ENCODE measurements at regions not wholly inside any gene's neighbourhood (a gene's known extent, or its start where the extent isn't known, plus 50 kb on each side); places are given as distances from the start of the nearest gene placed in this dataset.

DNA sequence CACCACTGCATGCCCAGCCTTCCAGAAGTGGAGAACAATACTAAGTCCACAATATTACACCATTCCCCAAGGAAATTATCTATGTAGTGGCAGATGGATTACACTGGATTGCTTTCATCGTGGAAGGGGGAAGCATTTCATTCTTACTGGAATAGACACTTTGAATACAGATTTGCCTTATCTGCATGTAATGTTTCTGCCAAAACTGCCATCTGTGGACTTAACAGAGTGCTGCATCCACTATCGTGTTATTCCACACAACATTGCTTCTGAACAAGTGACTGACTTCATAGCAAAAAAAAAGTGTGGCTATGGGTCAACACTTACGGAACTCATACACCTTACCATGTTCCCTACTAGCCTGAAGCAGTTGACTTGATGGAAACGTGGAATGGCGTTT lies 536.9 kb downstream of the BRINP1 start:
- Histone ChIP-seq H3K27me3 (replicated peaks in 1 of 2; ENCODE audit: control insufficient read depth in 2 of 2, insufficient read depth in 2 of 2, low read length in 1 of 2) (no peaks in the 10 kb centered on the region), H3K36me3 (ENCODE audit: control insufficient read depth in 2 of 2, insufficient read depth in 2 of 2, low read length in 1 of 2) (no peaks in the 10 kb centered on the region), H3K9ac (ENCODE audit: control insufficient read depth, insufficient read depth, low read length) (no peak overlapping the region), H3K4me1 (ENCODE audit: control insufficient read depth, insufficient read depth, low read length) (no peaks in the 10 kb centered on the region), H4K20me1 (ENCODE audit: control insufficient read depth, insufficient read depth) (no peaks in the 10 kb centered on the region), H3K9me3 (replicated peaks; ENCODE audit: control insufficient read depth, insufficient read depth, low read length) (no peaks in the 10 kb centered on the region), H3K4me3 (no peak overlapping the region), H3K27ac (ENCODE audit: control insufficient read depth, insufficient read depth) (no peak overlapping the region), H3K4me2 (ENCODE audit: control insufficient read depth, insufficient read depth) (no peak overlapping the region), H2AFZ (ENCODE audit: control insufficient read depth, low read depth, low read length) (no peak overlapping the region), H3K79me2 (ENCODE audit: control insufficient read depth, insufficient read depth, low read length) (no peaks in the 10 kb centered on the region)
- no TSS peak for BruUV-seq (replicated peaks)
- no peak for TF ChIP-seq BRCA1 (IDR thresholded peaks at IDR 0.05; ENCODE audit: low read depth, low read length)
- no peak for TF ChIP-seq IKZF1 (conservative IDR thresholded peaks at IDR 0.05)
- TF ChIP-seq RAD21 (IDR thresholded peaks at IDR 0.05; ENCODE audit: insufficient read depth, low read depth, low read length) = no peak
- no peak for TF ChIP-seq ZBED1 (IDR thresholded peaks at IDR 0.05; ENCODE audit: borderline replicate concordance)
- no peak for TF ChIP-seq ZNF24 (IDR thresholded peaks at IDR 0.05)
- TF ChIP-seq, protein P1, sequence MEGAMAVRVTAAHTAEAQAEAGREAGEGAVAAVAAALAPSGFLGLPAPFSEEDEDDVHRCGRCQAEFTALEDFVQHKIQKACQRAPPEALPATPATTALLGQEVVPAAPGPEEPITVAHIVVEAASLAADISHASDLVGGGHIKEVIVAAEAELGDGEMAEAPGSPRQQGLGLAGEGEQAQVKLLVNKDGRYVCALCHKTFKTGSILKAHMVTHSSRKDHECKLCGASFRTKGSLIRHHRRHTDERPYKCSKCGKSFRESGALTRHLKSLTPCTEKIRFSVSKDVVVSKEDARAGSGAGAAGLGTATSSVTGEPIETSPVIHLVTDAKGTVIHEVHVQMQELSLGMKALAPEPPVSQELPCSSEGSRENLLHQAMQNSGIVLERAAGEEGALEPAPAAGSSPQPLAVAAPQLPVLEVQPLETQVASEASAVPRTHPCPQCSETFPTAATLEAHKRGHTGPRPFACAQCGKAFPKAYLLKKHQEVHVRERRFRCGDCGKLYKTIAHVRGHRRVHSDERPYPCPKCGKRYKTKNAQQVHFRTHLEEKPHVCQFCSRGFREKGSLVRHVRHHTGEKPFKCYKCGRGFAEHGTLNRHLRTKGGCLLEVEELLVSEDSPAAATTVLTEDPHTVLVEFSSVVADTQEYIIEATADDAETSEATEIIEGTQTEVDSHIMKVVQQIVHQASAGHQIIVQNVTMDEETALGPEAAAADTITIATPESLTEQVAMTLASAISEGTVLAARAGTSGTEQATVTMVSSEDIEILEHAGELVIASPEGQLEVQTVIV (IDR thresholded peaks at IDR 0.05; ENCODE audit: borderline replicate concordance, partially characterized antibody) = no peak
- in situ Hi-C loops (cut with MboI) = no loop called here
- FAIRE-seq (no peak), DNase-seq (ENCODE audit: low read depth, low spot score) (no peak), ATAC-seq (no peak)
- RAD21 ChIA-PET (ENCODE audit: unreplicated experiment) = no interaction called here
- intact Hi-C loops (cut with micrococcal nuclease; ENCODE audit: unreplicated experiment) = no loop called here
- POLR2A ChIA-PET = no interaction called here
- 10% methylated on average over 4 of the region's 5 CpGs for WGBS (ENCODE audit: insufficient coverage, insufficient replicate concordance, low lambda C conversion rate, missing lambda C conversion rate)
- CTCF ChIA-PET = no interaction called here
- SMC1A ChIA-PET (ENCODE audit: uncharacterized antibody, unreplicated experiment) = no interaction called here

DNA sequence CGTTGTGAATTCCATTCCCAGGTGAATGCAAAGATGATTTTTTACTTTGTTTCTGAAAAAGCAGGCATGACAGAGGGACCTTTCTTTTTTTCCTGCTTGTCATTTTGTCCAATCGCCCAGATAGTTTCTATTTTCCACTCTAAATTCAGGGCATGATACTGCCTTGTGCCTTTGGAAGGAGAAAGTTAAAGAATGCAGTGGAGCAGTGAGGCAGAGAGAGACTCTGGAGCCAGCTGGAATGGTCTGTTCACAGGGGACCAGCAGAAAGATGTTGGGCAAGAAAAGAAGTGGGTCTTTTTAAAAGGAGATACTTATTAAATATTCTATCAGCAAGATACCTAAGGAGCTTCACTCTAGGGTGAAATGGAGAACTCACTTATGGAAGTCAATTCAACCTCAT lies 532.3 kb downstream of the BRINP1 start:
- Histone ChIP-seq H3K36me3 (ENCODE audit: control insufficient read depth in 2 of 2, insufficient read depth in 2 of 2, low read length in 1 of 2) (no peaks in the 10 kb centered on the region), H3K27ac (ENCODE audit: control insufficient read depth, insufficient read depth) (no peak overlapping the region), H3K9ac (ENCODE audit: control insufficient read depth, insufficient read depth, low read length) (no peak overlapping the region), H3K27me3 (replicated peaks in 1 of 2; ENCODE audit: control insufficient read depth in 2 of 2, insufficient read depth in 2 of 2, low read length in 1 of 2) (no peaks in the 10 kb centered on the region), H3K9me3 (replicated peaks; ENCODE audit: control insufficient read depth, insufficient read depth, low read length) (no peaks in the 10 kb centered on the region), H3K79me2 (ENCODE audit: control insufficient read depth, insufficient read depth, low read length) (no peaks in the 10 kb centered on the region), H3K4me3 (no peak overlapping the region), H3K4me1 (ENCODE audit: control insufficient read depth, insufficient read depth, low read length) (no peaks in the 10 kb centered on the region), H4K20me1 (ENCODE audit: control insufficient read depth, insufficient read depth) (no peaks in the 10 kb centered on the region), H3K4me2 (ENCODE audit: control insufficient read depth, insufficient read depth) (no peak overlapping the region), H2AFZ (ENCODE audit: control insufficient read depth, low read depth, low read length) (no peak overlapping the region)
- no peak for TF ChIP-seq SUPT20H (IDR thresholded peaks at IDR 0.05; ENCODE audit: borderline replicate concordance, control insufficient read depth, low read depth, low read length)
- TF ChIP-seq KAT2A (conservative IDR thresholded peaks at IDR 0.05; ENCODE audit: control insufficient read depth, low read depth, low read length) = no peak
- TF ChIP-seq, protein P2, sequence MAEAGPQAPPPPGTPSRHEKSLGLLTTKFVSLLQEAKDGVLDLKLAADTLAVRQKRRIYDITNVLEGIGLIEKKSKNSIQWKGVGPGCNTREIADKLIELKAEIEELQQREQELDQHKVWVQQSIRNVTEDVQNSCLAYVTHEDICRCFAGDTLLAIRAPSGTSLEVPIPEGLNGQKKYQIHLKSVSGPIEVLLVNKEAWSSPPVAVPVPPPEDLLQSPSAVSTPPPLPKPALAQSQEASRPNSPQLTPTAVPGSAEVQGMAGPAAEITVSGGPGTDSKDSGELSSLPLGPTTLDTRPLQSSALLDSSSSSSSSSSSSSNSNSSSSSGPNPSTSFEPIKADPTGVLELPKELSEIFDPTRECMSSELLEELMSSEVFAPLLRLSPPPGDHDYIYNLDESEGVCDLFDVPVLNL (IDR thresholded peaks at IDR 0.05; ENCODE audit: low read depth, low read length) = no peak
- TF ChIP-seq LARP7 (IDR thresholded peaks at IDR 0.05) = no peak
- no peak for TF ChIP-seq SIX5 (IDR thresholded peaks at IDR 0.05; ENCODE audit: low read depth, low read length, severe bottlenecking)
- ChIA-PET CTCF (no interaction called here), SMC1A (ENCODE audit: uncharacterized antibody, unreplicated experiment) (interaction anchor here (0.5 kb wide), 1 partner anchor 661 kb away, joined by 3 read pairs; no protein-coding TSS in a partner anchor), RAD21 (ENCODE audit: unreplicated experiment) (no interaction called here), POLR2A (no interaction called here)
- DNase-seq (ENCODE audit: low read depth, low spot score) = no peak
- FAIRE-seq = no peak
- intact Hi-C loops (cut with micrococcal nuclease; ENCODE audit: unreplicated experiment) (no loop called here), in situ Hi-C loops (cut with MboI) (no loop called here)
- no TSS peak for BruUV-seq (replicated peaks)
- ATAC-seq = no peak
- WGBS (ENCODE audit: insufficient coverage, insufficient replicate concordance, low lambda C conversion rate, missing lambda C conversion rate) = 3% methylated on average over 2 of the region's 2 CpGs

Measured in GM12878 (cell line).